SKM-1 (cell line): ENCODE measurements at regions not wholly inside any gene's neighbourhood (a gene's known extent, or its start where the extent isn't known, plus 50 kb on each side); places are given as distances from the start of the nearest gene placed in this dataset.
A peak's percentile ranks its signal among the peaks of the same experiment; 100 is the strongest.
"Not testable (repeated sequence)": the region's sequence is repeated elsewhere in the genome, so short reads cannot be mapped to it uniquely, and the experiment has no call there.

Experiments used
- DNase-seq: peaks from one replicate; lab custom pipeline; 2025; ENCODE audit not compliant: unreplicated experiment; lab: John Stamatoyannopoulos, UW

DNA sequence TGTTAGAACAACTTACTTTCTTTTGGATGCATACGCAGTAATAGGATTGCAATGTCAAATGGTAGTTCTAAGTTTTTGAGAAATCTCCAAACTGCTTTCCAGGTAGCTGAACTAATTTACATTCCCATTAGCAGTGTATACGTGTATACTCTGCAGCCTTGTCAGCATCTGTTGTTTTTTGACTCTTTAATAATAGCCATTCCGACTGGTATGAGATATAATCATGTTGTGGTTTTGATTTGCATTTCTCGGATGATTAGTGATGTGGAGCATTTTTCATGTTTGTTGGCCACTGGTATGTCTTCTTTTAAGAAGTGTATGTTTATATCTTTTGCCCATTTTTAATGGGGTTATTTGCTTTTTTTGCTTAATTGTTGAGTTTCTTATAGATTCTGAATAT, 76.9 kb upstream of the HNRNPA1L2 start:
- DNase-seq: not testable (repeated sequence)

DNA sequence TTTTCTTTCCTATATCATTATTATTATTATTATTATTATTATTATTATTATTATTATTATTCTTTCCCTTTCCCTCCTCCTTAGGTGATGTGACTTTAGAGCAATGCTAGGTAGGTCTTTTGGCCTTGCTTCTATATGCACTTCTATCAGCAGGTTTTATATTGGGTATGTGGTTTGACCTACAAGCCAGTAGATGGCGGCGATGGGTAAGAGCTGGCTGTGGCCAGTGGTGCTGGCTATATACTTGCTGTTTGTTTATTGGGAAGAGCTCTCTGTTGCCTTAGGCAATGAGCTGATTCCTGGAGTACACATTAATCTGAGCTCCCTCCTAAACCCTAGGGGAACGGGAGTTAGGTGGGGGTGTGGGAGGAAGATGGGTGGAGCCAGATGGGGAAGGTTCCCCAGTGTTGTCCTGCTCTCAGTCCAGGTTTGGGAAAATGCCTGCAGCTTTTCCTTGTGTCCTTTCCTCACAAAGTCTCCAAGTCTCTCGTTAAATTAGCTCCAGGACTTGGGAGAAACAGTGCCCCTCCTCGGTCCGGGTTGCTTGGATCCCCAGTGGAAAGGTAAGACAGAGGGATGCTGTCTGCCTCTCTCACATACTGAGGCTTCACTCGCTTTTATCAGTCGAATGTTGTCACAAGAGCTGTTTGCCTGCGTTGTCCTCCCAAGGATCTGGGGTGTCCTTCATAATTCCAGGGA, 72.2 kb upstream of the HNRNPA1L2 start:
- DNase-seq: peak; percentile 10

DNA sequence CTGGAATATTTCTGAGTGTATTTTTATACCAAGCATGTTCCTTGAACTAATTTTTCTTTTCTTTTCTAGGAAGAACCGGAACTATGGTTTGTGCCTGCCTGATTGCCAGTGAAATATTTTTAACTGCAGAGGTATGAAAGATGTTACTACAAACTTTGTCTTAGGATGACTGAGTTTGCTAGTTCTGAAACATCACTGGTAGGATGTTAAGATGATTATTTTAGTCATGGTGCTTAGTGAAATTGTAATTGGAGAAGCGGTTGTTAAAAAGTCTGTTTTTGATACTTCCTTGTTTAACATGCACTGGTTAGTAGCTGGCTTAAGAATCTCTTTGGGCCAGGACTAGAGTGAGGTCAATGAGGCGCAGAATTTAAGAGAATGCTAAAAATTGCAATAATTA, 71.1 kb upstream of the HNRNPA1L2 start:
- not testable (repeated sequence) for DNase-seq

DNA sequence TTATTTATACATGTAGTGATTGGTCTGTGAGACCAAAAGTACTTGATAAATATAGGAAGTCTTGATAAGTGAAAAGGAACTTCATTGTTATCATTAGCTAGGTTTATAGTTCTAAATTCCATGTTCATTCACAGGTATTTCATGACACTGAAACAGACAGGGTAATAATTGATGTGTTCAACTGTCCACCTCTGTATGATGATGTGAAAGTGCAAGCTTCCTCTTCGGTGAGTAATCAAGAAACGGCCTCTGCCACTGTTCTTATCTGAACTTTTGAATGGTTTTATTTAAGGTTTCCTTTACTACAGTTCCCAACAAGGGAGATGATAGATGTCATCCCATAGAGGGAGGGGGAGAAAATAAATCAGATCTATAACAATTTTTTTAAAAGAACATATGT, 59.3 kb upstream of the HNRNPA1L2 start:
- not testable (repeated sequence) for DNase-seq
